GM21717 (cell line): ENCODE measurements at regions not wholly inside any gene's neighbourhood (a gene's known extent, or its start where the extent isn't known, plus 50 kb on each side); places are given as distances from the start of the nearest gene placed in this dataset.

Experiments
- ATAC-seq: cut with Tn5 transposase; IDR thresholded peaks from one replicate; pipeline ENCODE4 v1.9.1; 2021; ENCODE audit warnings: mild to moderate bottlenecking, moderate library complexity; ENCODE audit not compliant: unreplicated experiment

DNA sequence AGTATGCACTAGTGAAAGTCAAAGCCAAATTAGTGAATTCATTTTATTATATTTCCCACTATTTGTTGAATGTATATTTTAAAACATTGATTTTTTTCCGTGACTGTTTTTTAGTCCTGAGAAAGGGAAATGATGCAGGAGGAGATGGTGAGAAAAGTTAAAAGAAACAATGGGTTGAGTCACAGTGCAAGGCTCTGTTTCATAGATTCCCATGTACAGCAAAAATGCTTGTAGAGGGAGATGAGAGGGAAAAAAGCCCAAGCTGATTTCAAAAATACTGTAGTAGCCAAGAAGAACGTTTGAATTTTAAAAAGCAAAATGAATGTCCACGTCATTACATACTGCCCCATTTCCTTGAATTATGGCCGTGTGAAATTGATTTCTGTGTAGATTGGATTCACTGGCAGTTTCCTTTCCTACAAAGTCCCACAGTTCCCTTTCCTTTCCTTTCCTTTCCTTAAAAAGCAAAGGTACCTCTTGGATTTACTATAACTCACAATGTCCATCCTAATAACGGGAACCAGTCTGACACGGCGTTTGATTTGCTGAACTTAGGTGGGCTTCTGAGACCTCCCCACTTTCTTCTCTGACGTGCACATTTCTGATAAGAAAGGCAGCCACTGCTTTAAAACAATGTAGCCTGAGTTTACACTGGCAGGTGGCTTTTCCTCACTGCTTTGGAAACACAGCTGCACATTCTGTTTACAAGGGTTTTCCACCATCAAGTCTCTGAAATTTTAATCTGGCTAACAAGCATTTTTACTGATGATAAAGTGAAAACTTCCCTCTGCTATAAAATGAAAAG lies 63.7 kb downstream of the SPCS3 start:
- no peak for ATAC-seq

DNA sequence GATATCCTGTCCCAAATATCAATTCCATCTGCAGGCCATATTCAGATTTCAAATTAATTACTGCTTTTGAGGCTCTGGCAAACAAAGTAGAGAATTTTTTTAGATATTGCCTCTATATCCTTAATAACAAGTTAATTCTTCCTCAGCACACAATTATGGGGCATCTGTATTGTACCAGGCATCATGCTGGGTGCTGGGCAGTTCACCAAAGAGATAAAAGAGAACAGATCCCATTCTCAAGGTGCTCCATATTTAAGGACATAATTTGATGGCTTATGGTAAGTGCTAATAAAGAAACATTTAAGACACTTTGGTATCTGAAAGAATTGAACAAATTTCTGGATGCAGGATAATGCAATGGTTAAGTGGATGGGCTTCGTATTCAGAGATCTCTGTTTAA lies 65.8 kb downstream of the SPCS3 start:
- ATAC-seq, result no peak

DNA sequence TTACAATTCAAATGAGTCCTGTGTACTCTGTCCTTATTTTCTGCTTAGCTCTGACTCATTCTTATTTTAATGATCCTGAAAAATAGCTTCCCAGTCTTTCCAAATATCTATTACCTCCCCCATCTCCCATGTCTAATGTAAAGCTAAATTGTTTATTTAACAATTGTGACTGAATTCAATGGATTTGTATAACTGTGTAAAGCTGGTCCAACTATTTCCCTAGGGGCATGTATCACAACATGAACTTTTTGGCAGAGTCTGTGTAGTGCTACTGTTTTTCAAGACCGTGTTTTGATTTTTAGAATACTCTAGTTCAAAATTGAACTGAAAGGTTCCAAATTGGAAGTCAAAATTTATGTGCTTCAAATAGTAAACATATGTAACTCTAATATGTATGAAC lies 67.8 kb downstream of the SPCS3 start:
- ATAC-seq, result no peak

DNA sequence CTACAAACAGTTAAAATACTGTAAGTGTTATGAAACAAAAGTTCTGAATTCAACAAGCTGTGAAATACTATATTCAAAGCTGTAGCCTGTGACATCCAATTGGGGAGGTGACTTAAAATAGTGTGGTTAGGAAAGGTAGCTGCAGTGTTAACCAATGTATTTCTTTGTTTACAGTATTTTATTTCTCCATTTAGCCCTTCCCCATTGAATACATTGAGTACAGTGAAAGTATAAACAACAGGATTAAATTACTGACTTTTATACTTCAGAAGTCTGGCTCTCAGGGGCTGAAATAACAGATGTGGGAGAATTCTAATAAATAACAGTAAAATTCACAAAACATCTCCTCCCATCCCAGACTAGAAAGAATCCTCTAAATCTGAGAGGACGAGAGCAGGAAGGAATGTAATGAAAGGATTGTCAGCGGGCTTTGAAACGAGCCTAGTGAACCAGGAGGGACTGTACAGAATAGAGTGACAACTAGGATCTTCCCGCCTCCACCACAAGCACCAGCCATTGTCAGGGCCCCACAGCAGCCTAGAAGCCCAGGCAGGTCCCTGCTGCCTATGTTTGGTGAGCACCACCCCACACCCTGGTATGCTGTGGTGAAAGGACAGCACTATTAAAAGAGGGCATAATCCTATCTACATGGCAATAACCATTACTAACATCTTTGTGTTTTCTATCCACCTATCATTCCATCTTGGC lies 73.7 kb downstream of the SPCS3 start:
- no peak for ATAC-seq

DNA sequence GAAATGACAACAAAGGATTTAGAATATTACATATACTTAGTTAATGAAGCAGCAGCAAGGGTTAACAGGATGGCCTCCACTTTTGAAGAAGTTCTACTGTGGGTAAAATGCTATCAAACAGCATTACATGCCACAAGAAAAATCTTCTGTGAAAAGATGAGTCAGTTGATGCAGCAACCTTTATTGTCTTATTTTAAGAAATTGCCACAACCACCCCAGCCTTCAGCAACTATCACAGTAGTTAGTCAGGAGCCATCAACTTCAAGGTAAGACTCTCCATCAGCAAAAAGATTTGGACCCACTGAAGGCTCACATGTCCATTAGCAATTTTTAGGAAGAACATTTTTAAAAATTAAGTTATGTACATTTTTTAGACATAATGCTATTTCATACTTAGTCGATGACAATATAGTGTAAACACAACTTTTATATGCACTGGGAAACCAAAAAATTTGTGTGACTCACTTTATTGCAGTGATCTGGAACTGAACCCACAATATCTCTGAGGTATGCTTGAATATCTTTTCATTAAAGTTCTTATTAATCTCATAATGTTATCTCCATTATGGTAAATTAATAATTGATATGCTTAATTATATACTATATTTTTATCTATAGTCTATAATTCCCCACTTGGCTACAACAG lies 81.2 kb downstream of the SPCS3 start:
- no peak for ATAC-seq

DNA sequence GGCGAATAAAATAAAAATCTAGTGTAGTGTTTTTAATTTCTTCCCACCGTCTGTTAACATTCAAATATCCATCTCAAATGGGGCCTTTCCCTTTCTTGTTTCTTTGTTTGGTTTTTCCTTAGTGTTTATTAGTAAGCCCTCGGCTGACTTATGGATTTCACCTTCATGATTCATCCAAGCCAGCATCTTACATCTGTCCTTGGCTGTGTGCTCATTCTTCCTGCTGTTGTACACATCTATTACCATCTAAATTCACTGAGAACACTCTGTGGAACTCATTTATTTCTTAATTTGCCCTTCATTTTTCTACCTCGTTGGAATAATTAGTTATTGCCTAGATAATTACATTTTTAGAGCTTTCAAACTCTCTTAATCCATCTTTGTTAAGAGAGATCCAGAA lies 84.9 kb downstream of the SPCS3 start:
- ATAC-seq, result no peak

DNA sequence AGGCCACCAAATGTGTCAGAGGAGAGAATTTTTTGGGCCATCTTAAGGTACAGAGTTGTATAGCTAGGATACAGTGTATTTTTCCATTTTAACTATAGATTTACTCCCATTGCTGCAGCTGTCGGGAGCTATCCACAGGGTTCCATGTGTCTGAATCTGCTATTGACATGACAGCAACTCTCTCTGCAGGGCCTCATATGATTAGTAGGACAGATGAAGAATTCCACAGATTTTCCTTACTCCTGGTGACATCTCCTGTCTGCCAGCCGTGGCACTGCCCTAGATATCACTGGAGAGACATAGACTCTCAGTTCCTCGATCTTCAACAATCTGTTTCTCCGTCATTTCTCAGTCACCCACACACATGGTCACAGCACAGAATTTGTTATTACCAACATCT lies 86.5 kb downstream of the SPCS3 start:
- no peak for ATAC-seq

DNA sequence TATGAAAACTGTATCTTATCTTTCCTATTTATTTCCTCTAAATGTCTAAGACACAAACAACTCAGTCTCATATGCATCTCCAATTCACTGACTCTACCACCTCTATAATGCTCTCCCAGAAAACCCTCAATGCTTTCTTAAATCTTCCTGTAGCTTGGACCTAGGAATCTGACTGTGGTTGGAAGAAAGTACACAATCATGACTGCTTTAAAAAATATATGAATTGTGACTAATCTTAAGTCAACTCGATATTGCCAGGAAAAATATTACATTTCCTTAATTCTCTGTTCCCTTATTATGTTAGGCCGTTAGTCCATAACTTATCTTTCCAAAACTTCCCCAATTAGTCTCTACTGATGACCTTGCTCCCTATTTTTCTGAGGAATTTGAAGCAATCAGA lies 87.0 kb downstream of the SPCS3 start:
- ATAC-seq, result no peak

DNA sequence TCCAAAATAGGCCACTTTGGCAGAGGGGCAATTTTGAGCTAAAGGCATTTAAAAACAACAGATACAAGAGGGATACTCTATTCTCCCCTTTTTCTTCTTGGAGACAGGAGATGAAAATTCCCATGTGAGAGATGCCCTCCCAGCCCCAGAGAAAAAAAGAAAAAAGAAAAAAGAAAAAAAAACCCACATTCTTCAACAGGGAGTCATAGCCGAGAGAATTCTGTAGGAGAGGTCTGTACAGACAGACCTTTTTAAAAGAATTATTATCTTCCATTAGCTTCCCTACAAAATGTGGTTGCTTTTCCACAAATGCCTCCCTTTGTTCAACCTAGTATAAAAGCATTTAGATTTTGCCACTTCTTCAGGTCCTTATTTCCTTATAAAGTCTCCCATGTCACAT lies 89.9 kb downstream of the SPCS3 start:
- no peak for ATAC-seq

DNA sequence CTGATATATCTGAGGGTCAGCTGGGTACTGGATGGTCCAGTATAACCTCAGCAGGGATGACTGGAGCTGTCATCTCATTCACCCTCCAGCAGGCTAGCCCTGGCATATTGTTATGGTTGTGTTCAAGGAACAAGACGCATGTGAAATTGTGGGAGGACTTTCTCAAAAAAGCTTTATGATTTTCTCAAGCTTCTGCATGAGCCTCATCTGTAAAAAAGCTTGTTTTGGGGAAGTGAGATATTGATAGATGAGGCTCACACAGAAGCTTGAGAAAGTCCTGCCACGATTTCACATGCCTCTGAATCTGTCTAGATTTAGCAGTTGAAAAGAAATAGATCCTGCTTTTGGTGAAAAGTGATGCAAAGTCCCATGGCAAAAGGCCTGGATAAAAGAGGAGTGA lies 93.4 kb downstream of the SPCS3 start:
- ATAC-seq, result peak; percentile 68

DNA sequence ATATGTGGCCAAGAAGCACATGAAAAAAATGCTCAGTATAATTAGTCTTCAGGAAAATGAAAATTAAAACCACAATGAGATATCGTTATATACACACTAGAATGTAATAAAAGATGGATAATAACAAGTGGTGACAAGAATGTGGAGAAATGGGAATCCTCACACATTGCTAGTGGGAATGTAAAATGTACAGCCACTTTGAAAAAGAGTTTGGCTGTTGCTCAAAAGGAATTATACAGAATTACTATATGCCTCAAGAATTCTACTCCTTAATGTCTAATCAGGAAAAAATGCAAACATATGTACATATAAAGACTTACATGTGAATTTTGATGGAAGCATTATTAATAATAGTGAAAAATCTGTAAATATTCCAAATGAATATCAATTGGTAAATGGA lies 102.2 kb downstream of the SPCS3 start:
- ATAC-seq, result no peak

DNA sequence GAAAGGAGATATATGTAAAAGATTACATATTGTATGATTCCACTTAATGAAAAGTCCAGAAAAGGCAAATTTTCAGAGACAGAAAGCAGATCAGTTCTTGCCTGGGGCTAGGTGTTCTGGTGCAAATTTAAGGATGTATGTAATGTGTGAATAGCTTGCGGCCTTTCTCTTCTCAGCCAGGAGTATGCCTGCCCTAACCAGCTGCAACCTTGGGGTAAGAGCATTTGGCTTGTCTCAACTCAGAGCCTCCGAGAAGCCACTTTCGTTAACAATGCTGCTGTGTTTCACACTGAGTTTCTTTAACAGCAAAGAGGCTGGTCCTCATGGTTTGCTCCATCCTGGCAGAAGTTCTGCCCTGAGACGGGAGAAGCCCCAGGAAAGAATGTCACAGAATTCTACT lies 102.7 kb downstream of the SPCS3 start:
- ATAC-seq, result no peak

DNA sequence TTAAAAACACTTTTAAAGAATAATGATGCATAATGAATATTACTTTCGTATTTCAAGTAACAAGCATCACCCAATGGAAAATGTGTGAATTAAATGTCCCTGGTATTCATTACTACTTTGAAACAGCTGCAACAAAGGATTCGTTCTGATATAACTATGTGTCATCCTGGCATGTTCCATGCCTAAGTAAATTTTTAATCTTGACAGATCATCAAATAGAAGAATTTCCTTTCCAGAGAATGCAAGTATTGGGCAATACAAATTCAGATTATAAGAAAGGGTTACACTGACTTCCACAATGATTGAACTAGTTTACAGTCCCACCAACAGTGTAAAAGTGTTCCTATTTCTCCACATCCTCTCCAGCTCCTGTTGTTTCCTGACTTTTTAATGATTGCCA lies 105.3 kb downstream of the SPCS3 start:
- ATAC-seq, result no peak

DNA sequence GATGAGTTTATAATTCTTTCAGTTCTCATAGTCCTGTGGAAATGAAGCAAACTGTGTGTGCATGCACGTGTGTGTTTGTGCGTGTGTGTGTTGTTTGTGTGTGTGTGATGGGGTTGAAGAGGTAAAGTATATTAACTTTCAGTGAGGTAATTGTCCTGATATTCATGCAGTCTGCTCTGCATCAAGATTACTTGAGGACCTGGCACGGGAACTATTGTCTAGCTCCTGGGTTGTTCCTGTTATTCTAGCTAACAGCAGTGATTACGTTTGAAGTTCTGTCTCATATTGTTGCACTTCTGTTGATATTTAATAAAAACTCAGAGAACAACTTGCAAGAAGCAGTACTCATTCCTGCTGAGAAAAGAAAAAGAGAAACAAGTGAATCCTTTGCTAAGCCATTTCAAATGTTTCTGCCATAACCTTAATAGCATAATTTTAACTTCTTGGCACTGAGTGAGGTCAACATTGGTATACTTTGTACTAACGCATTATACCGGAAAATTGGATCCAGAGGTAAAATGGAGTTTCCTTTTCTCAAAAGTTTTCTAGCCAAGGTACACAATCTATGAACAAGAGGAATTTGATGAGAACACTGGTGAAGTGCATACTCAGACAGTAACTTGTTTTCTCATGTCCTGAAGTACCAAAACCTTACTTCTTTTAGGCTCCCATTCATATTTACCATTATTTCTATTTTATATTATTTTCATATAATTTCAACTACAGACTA lies 113.2 kb downstream of the SPCS3 start:
- ATAC-seq, result no peak

DNA sequence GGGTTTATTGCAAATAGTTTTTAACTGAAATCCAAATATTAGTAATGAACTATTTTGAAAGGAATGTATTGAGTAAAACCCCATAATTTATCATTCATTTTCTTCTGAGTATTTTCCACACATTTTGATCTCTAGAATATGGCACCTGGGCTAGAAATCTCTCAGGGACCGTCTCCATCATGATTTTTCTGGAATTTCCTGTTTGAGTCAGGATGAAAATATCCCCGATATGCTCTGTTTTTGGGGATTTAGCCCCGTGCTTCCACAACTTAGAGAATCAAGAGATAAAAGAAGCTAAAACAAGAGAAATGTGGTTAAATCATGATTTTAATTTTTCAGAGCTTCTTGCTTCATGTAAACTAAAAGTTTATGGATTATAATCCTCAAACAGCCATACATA lies 114.2 kb downstream of the SPCS3 start:
- no peak for ATAC-seq

DNA sequence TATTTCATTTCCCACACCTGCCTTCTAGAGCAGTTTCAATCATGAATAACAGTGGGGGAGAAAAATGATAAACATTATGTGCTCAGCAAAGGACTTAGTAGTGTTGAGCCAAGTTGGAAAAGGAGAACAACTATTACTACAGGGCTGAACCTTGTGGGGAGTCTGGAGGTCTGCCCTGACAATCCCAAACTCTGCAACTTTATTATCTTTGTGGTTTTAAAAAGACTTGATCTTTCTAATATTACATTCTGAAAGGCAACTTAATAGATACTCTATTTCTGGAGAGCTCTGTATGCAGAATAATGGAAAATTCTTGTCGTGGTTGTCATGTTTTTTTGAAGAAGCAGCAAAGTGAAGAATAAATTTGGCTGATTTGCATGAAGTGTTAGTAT lies 116.1 kb downstream of the SPCS3 start:
- ATAC-seq, result no peak

DNA sequence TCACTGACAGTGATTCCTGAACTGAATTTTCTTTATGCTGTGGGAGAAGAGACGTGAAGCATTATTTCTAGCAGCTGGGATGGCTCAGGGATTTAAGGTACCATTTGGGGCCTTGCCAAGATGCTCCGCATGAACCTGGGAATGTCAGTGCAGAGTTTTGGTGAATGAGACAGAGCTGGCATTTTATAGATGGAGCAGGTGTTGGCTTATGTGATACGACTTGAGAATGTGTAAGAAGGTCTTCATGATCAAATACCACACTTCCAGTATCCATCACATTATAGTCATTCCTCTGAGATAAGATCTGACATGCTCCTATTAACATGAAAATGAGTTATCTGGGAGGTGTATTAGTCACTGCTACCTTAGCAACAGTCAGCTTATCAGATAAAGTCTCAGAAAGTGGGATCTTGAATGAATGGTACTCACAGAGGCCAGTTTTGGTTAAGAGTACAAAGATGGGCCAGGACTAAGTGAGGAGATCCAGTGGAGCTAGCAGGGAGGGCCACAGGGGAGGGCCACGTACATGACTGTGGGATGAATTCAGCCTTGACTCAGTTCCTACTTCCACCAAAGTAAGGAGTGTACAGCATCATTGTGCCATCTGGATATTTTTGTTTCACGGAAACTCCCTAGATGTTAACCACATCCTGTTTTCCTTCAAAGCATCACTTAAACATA lies 116.7 kb downstream of the SPCS3 start:
- peak; percentile 57 for ATAC-seq

DNA sequence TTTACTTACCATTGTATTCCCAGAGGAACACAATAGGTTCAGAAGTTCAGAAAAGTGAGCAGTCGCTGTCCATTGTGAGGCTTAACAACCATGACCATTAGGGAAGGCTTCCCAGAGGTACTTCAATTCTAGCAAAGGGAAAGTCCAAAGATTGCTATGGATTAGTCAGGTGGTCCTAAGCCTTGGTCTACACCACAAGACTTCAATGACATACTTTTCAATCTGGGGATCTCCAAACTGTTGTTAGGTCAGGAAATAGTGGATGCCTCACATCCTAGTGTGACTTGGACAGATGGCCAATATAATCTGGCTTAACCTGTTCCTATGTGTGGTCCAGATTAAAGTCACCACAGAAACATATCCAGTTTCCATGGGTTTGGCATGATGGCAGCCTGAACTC lies 118.0 kb downstream of the SPCS3 start:
- ATAC-seq, result no peak

DNA sequence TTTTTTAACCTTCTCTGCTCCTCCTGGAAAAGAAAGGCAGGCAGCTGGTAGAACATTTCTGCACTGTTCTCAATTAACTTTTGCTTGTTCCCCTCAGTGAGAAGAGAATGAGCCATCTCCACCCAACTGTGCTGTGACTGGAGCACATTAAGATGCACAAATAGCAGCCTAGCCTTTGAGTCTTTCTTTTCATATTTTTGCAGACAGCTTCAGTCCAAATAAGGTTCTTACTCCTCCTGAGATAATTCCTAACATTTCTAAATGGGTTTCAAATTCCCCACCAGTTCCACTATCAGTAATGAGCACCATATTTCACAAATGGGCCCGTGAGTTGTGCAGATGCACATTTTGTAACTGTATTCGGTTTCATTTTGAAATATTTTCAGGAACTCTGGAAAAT lies 118.6 kb downstream of the SPCS3 start:
- ATAC-seq, result no peak

DNA sequence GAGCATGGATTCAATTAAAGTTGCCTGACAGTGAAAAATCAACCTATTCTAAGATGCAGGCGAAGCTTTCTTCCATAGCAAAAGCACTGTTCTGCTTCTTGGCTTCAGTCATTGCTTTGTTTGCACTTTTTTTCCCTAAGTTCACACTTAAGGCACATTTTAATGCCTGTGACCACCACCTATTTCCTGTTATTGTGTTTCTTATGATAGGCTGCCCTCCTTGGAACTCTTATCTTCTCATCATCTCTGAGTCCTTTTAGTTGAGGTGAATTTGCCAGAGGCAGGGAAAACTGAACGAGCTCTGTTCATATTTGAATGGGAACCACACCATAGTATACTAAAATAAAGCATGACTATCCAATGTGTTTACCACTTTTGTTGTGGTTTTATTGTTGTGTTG lies 119.8 kb downstream of the SPCS3 start:
- ATAC-seq, result no peak

DNA sequence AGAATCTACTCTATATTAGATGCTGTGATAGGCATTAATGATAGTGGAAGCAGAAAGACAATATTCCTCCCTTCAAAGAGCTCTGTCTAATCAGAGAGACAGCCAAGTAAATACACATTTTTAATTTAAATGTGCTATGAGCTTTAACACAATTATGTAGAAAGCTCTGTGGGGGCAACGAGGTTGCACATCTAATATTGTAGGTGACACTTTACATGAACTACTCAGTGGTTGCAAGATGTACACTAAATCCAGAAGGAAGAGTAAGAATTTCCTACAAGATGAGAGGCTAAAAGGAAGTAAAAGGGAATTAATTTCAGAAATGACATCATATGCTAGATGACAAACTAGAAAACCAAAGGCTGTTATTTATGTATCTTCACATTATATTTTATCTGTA lies 120.9 kb downstream of the SPCS3 start:
- ATAC-seq, result no peak
